ENCODE measurements at regions not wholly inside any gene's neighbourhood (a gene's known extent, or its start where the extent isn't known, plus 50 kb on each side); places are given as distances from the start of the nearest gene placed in this dataset.

GRCh38 chr6:149220882-149221773, 96.4 kb upstream of the TAB2 start:
- Histone ChIP-seq H3K4me1 (no peaks in the 10 kb centered on the region), H3K4me3 (no peak overlapping the region), H3K36me3 (no peaks in the 10 kb centered on the region), H3K27ac (no peak overlapping the region), H3K9me3 (no peaks in the 10 kb centered on the region), H3K27me3 (ENCODE audit: low read depth) (no peaks in the 10 kb centered on the region)
- intact Hi-C loops (cut with DNase I): no loop called here
- TF ChIP-seq, protein P1, sequence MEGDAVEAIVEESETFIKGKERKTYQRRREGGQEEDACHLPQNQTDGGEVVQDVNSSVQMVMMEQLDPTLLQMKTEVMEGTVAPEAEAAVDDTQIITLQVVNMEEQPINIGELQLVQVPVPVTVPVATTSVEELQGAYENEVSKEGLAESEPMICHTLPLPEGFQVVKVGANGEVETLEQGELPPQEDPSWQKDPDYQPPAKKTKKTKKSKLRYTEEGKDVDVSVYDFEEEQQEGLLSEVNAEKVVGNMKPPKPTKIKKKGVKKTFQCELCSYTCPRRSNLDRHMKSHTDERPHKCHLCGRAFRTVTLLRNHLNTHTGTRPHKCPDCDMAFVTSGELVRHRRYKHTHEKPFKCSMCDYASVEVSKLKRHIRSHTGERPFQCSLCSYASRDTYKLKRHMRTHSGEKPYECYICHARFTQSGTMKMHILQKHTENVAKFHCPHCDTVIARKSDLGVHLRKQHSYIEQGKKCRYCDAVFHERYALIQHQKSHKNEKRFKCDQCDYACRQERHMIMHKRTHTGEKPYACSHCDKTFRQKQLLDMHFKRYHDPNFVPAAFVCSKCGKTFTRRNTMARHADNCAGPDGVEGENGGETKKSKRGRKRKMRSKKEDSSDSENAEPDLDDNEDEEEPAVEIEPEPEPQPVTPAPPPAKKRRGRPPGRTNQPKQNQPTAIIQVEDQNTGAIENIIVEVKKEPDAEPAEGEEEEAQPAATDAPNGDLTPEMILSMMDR (IDR thresholded peaks at IDR 0.05): no peak
- ATAC-seq: no peak
- DNase-seq: no peak

GRCh38 chr6:149221774-149222070, 95.8 kb upstream of the TAB2 start:
- Histone ChIP-seq H3K27me3 (ENCODE audit: low read depth) (no peaks in the 10 kb centered on the region), H3K4me3 (no peak overlapping the region), H3K36me3 (no peaks in the 10 kb centered on the region), H3K27ac (no peak overlapping the region), H3K9me3 (no peaks in the 10 kb centered on the region), H3K4me1 (no peaks in the 10 kb centered on the region)
- ATAC-seq (no peak), DNase-seq (no peak)
- intact Hi-C loops (cut with DNase I): no loop called here
- TF ChIP-seq, protein P1 (IDR thresholded peaks at IDR 0.05): no peak

DNA sequence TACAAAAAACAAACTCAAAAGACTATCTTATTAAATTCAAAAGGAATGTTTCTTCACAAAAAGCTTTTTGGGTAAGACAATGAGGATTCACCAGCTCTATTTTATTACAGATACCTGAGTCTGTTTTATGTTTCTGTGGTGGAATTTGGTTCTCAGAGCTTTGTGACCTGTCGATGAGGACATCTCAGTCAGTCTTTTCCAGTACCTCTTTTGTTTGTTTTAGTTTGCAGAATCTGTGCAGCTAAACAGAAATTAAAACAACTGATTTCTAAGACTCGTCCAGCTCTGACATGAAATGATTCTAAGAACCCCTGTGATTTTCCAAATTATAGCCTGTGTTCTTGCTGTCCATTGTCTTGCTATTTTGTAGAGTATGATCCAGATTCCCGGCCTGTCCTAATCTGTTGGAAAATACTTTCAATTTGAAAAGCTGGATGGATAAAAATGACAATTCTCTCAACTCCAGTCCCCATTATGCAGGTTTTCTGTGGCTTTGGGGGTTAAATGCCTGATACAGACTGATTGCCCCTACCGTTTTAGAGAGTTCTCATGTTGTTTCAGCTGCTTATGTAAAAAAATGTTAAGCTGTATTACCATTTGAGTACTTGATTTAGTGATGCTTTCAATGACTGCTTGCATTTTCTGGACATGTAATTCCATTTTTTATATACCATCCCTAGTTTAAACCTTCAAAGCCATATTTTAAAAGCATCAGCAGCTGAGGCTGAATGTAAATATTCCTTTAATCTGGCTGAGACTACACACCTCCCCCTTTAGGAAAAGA, 94.2 kb upstream of the TAB2 start:
- no peak for ATAC-seq
- intact Hi-C loops (cut with DNase I): no loop called here
- Histone ChIP-seq H3K36me3 (no peaks in the 10 kb centered on the region), H3K9me3 (no peaks in the 10 kb centered on the region), H3K27ac (no peak overlapping the region), H3K4me3 (no peak overlapping the region), H3K4me1 (no peaks in the 10 kb centered on the region), H3K27me3 (ENCODE audit: low read depth) (no peaks in the 10 kb centered on the region)
- DNase-seq: no peak
- TF ChIP-seq, protein P1 (IDR thresholded peaks at IDR 0.05): no peak

- Histone ChIP-seq H3K27ac (no peak overlapping the region), H3K4me1 (no peaks in the 10 kb centered on the region), H3K36me3 (no peaks in the 10 kb centered on the region), H3K9me3 (no peaks in the 10 kb centered on the region), H3K27me3 (ENCODE audit: low read depth) (no peaks in the 10 kb centered on the region), H3K4me3 (no peak overlapping the region)
- intact Hi-C loops (cut with DNase I): no loop called here
- DNase-seq (no peak), ATAC-seq (no peak)
- TF ChIP-seq, protein P1 (IDR thresholded peaks at IDR 0.05): no peak
These were observed 93.6 kb upstream of the TAB2 start for GRCh38 chr6:149223904-149224351.

DNA sequence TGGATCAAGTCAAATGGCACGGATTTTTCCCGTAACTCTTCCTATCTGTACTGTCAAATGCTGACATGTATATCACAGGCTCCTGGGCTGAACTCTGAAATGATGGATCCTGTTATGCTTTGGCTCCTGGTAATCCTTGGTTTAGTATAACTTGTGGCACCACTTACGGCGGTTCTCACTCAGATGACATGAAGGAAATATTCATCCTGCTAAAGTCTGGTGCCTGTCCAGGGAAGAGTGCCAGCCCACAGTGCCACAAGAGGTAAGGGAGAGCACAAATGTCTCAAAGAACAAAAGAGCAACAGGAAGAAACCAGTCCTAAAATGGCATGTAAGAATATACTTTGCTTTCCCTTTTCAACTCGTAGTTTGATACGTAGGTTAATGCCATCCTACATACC, 93.1 kb upstream of the TAB2 start:
- intact Hi-C loops (cut with DNase I): no loop called here
- TF ChIP-seq, protein P1 (IDR thresholded peaks at IDR 0.05): no peak
- Histone ChIP-seq H3K9me3 (no peaks in the 10 kb centered on the region), H3K36me3 (no peaks in the 10 kb centered on the region), H3K4me1 (no peaks in the 10 kb centered on the region), H3K27me3 (ENCODE audit: low read depth) (no peaks in the 10 kb centered on the region), H3K4me3 (no peak overlapping the region), H3K27ac (no peak overlapping the region)
- ATAC-seq: no peak
- DNase-seq: no peak

Data from lower lobe of right lung (tissue), 2 donors.